ENCODE measurements at regions not wholly inside any gene's neighbourhood (a gene's known extent, or its start where the extent isn't known, plus 50 kb on each side); places are given as distances from the start of the nearest gene placed in this dataset.
A peak's percentile ranks its signal among the peaks of the same experiment; 100 is the strongest.

GRCh38 chr7:106980358-106980685 is 64.2 kb upstream of the PRKAR2B start:
- intact Hi-C loops (cut with DNase I; ENCODE audit: low total_unique reads): no loop called here
- Histone ChIP-seq H3K4me1 (peaks cover 67% of the 10 kb centered on the region), H3K27me3 (no peaks in the 10 kb centered on the region), H3K9me3 (no peaks in the 10 kb centered on the region), H3K4me3 (no peak overlapping the region), H3K36me3 (ENCODE audit: low read depth, missing control alignments) (no peaks in the 10 kb centered on the region), H3K27ac (peak overlapping the region; percentile 82 to 85)
- no peak for TF ChIP-seq CTCF (IDR thresholded peaks at IDR 0.05)
- TF ChIP-seq POLR2A (IDR thresholded peaks at IDR 0.05): no peak
- 35 to 65% methylated on average over 3 of the region's 3 CpGs for WGBS, 2 donors
- DNase-seq: no peak

GRCh38 chr7:106982415-106982814 is 62.1 kb upstream of the PRKAR2B start:
- 11 to 32% methylated on average over 7 of the region's 7 CpGs for WGBS, 2 donors
- Histone ChIP-seq H3K4me1 (peaks cover 54% of the 10 kb centered on the region), H3K4me3 (no peak overlapping the region), H3K27ac (peak overlapping the region; percentile 25 to 31), H3K36me3 (ENCODE audit: low read depth, missing control alignments) (no peaks in the 10 kb centered on the region), H3K9me3 (no peaks in the 10 kb centered on the region), H3K27me3 (no peaks in the 10 kb centered on the region)
- intact Hi-C loops (cut with DNase I; ENCODE audit: low total_unique reads): no loop called here
- DNase-seq: peak; percentile 50
- TF ChIP-seq POLR2A (IDR thresholded peaks at IDR 0.05): no peak
- no peak for TF ChIP-seq CTCF (IDR thresholded peaks at IDR 0.05)

GRCh38 chr7:106984034-106984433 is 60.5 kb upstream of the PRKAR2B start:
- 91 to 94% methylated on average over 5 of the region's 5 CpGs for whole genome bisulfite sequencing, 2 donors

GRCh38 chr7:106986450-106986977 is 58.0 kb upstream of the PRKAR2B start:
- no peaks in the 10 kb centered on the region for H3K9me3 ChIP-seq
- no peaks in the 10 kb centered on the region for H3K27me3 ChIP-seq
- DNase-seq: no peak
- peaks cover 22% of the 10 kb centered on the region for H3K4me1 ChIP-seq
- TF ChIP-seq POLR2A (IDR thresholded peaks at IDR 0.05) (no peak), CTCF (IDR thresholded peaks at IDR 0.05) (no peak)
- intact Hi-C loops (cut with DNase I; ENCODE audit: low total_unique reads): no loop called here
- H3K27ac ChIP-seq: no peak overlapping the region
- H3K4me3 ChIP-seq: no peak overlapping the region
- no peaks in the 10 kb centered on the region for H3K36me3 ChIP-seq (ENCODE audit: low read depth, missing control alignments)

More at GRCh38 chr7:106984034-106984433, 60.5 kb upstream of the PRKAR2B start:
- peaks cover 38% of the 10 kb centered on the region for H3K4me1 ChIP-seq
- H3K27me3 ChIP-seq: no peaks in the 10 kb centered on the region
- no peaks in the 10 kb centered on the region for H3K9me3 ChIP-seq
- H3K36me3 ChIP-seq (ENCODE audit: low read depth, missing control alignments): no peaks in the 10 kb centered on the region
- no peak overlapping the region for H3K27ac ChIP-seq
- intact Hi-C loops (cut with DNase I; ENCODE audit: low total_unique reads): no loop called here
- DNase-seq: no peak
- H3K4me3 ChIP-seq: no peak overlapping the region
- TF ChIP-seq CTCF (IDR thresholded peaks at IDR 0.05) (no peak), POLR2A (IDR thresholded peaks at IDR 0.05) (no peak)

GRCh38 chr7:106987777-106988176 is 56.7 kb upstream of the PRKAR2B start:
- Histone ChIP-seq H3K27me3 (no peaks in the 10 kb centered on the region), H3K4me1 (peaks cover 15% of the 10 kb centered on the region), H3K4me3 (no peak overlapping the region), H3K9me3 (no peaks in the 10 kb centered on the region), H3K27ac (peak overlapping the region in 1 of 2 donors; percentile 11), H3K36me3 (ENCODE audit: low read depth, missing control alignments) (no peaks in the 10 kb centered on the region)
- intact Hi-C loops (cut with DNase I; ENCODE audit: low total_unique reads): no loop called here
- 68 to 78% methylated on average over 3 of the region's 3 CpGs for WGBS, 2 donors
- TF ChIP-seq CTCF (IDR thresholded peaks at IDR 0.05) (no peak), POLR2A (IDR thresholded peaks at IDR 0.05) (no peak)
- no peak for DNase-seq

Data from testis (tissue), 2 donors.